ENCODE measurements at regions not wholly inside any gene's neighbourhood (a gene's known extent, or its start where the extent isn't known, plus 50 kb on each side); places are given as distances from the start of the nearest gene placed in this dataset.

DNA sequence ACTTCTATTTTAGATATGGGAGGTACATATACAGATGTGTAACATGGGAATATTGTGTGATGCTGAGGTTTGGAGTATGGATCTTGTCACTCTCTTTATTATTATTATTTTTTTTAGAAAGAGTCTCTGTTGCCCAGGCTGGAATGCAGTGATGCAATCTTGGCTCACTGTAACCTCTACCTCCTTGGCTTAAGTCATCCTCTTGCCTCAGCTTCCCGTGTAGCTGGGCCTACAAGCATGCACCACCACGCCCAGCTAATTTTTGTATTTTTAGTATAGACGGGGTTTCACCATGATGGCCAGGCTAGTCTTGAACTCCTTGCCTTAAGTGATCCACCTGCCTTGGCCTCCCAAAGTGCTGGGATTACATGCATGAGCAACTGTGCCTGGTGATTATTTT is 138.4 kb upstream of the SLC28A3 start:
- no peak for TF ChIP-seq CTCF (IDR thresholded peaks at IDR 0.05; ENCODE audit: insufficient read depth, low read length, poor library complexity, severe bottlenecking)
- DNase-seq (ENCODE audit: extremely low read depth, insufficient read length), result no peak
- H3K4me3 ChIP-seq (replicated peaks; ENCODE audit: low read depth, low read length), result no peak overlapping the region
- H3K36me3 ChIP-seq (ENCODE audit: control insufficient read depth, insufficient read depth, low read length), result no peaks in the 10 kb centered on the region
- no peaks in the 10 kb centered on the region; the same call in 1 of the 2 replicates for H3K27me3 ChIP-seq (replicated peaks; ENCODE audit: control insufficient read depth, insufficient read depth, low read length)

- Histone ChIP-seq H3K27me3 (replicated peaks; ENCODE audit: control insufficient read depth, insufficient read depth, low read length) (no peaks in the 10 kb centered on the region; the same call in 1 of the 2 replicates), H3K36me3 (ENCODE audit: control insufficient read depth, insufficient read depth, low read length) (no peaks in the 10 kb centered on the region), H3K4me3 (replicated peaks; ENCODE audit: low read depth, low read length) (no peak overlapping the region)
- no peak for DNase-seq (ENCODE audit: extremely low read depth, insufficient read length)
- no peak for TF ChIP-seq CTCF (IDR thresholded peaks at IDR 0.05; ENCODE audit: insufficient read depth, low read length, poor library complexity, severe bottlenecking)
Measured at GRCh38 chr9:84480071-84480470, 139.5 kb upstream of the SLC28A3 start.

GRCh38 chr9:84481231-84481630 is 140.7 kb upstream of the SLC28A3 start:
- DNase-seq (ENCODE audit: extremely low read depth, insufficient read length), result no peak
- TF ChIP-seq CTCF (IDR thresholded peaks at IDR 0.05; ENCODE audit: insufficient read depth, low read length, poor library complexity, severe bottlenecking), result no peak
- H3K4me3 ChIP-seq (replicated peaks; ENCODE audit: low read depth, low read length), result no peak overlapping the region
- H3K27me3 ChIP-seq (replicated peaks; ENCODE audit: control insufficient read depth, insufficient read depth, low read length), result no peaks in the 10 kb centered on the region; the same call in 1 of the 2 replicates
- H3K36me3 ChIP-seq (ENCODE audit: control insufficient read depth, insufficient read depth, low read length), result no peaks in the 10 kb centered on the region

GRCh38 chr9:84481636-84482218 is 141.2 kb upstream of the SLC28A3 start:
- no peak overlapping the region for H3K4me3 ChIP-seq (replicated peaks; ENCODE audit: low read depth, low read length)
- no peak for DNase-seq (ENCODE audit: extremely low read depth, insufficient read length)
- no peak for TF ChIP-seq CTCF (IDR thresholded peaks at IDR 0.05; ENCODE audit: insufficient read depth, low read length, poor library complexity, severe bottlenecking)
- no peaks in the 10 kb centered on the region for H3K36me3 ChIP-seq (ENCODE audit: control insufficient read depth, insufficient read depth, low read length)
- no peaks in the 10 kb centered on the region; the same call in 1 of the 2 replicates for H3K27me3 ChIP-seq (replicated peaks; ENCODE audit: control insufficient read depth, insufficient read depth, low read length)

GRCh38 chr9:84482607-84483006 is 142.0 kb upstream of the SLC28A3 start:
- Histone ChIP-seq H3K4me3 (replicated peaks; ENCODE audit: low read depth, low read length) (no peak overlapping the region), H3K36me3 (ENCODE audit: control insufficient read depth, insufficient read depth, low read length) (no peaks in the 10 kb centered on the region), H3K27me3 (replicated peaks; ENCODE audit: control insufficient read depth, insufficient read depth, low read length) (no peaks in the 10 kb centered on the region; the same call in 1 of the 2 replicates)
- no peak for DNase-seq (ENCODE audit: extremely low read depth, insufficient read length)
- no peak for TF ChIP-seq CTCF (IDR thresholded peaks at IDR 0.05; ENCODE audit: insufficient read depth, low read length, poor library complexity, severe bottlenecking)

DNA sequence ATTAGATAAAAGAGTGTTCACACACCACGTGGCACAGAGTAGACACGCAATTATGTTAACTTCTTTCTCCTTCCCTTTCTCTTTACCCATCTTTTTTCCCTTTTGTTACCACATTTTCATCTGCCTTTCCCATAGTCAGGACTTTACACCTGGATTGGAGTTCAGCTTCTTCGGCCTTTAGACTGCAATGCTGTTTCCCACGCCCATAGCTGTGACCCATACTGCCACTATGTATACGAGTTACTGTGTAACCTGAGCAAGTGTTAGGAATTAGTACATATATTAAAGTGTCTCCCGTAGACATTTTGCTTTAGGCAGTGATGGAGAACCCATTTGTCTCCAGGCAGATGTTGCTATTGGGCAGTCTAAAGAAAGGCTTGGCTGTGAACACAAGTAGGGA is 143.6 kb upstream of the SLC28A3 start:
- TF ChIP-seq CTCF (IDR thresholded peaks at IDR 0.05; ENCODE audit: insufficient read depth, low read length, poor library complexity, severe bottlenecking), result no peak
- no peak overlapping the region for H3K4me3 ChIP-seq (replicated peaks; ENCODE audit: low read depth, low read length)
- no peaks in the 10 kb centered on the region; the same call in none of the 2 replicates for H3K27me3 ChIP-seq (replicated peaks; ENCODE audit: control insufficient read depth, insufficient read depth, low read length)
- H3K36me3 ChIP-seq (ENCODE audit: control insufficient read depth, insufficient read depth, low read length), result no peaks in the 10 kb centered on the region
- DNase-seq (ENCODE audit: extremely low read depth, insufficient read length), result no peak

Data from GM06990 (cell line).